Fibroblast of villous mesenchyme (primary cell): ENCODE measurements at regions not wholly inside any gene's neighbourhood (a gene's known extent, or its start where the extent isn't known, plus 50 kb on each side); places are given as distances from the start of the nearest gene placed in this dataset.
"Not testable (repeated sequence)": the region's sequence is repeated elsewhere in the genome, so short reads cannot be mapped to it uniquely, and the experiment has no call there.

Experiments
- DNase-seq: peaks from one replicate; pipeline ENCODE4 v3.0.0-alpha.2; 2010; ENCODE audit warnings: low read depth
- H3K4me3 ChIP-seq: 2 replicates; pipeline ENCODE4 v1.5.1; 2011; ENCODE audit warnings: low read depth, mild to moderate bottlenecking, low read length
- CTCF ChIP-seq: IDR thresholded peaks from 2 replicates; pipeline ENCODE4 v1.5.1; 2012; ENCODE audit warnings: low read depth, mild to moderate bottlenecking, low read length; ENCODE audit not compliant: insufficient read depth

GRCh38 chr5:25975885-25976284, 1062.5 kb downstream of the CDH9 start:
- TF ChIP-seq CTCF, result no peak
- DNase-seq, result no peak
- no peak overlapping the region for H3K4me3 ChIP-seq

- H3K4me3 ChIP-seq, result no peak overlapping the region
- no peak for TF ChIP-seq CTCF
- DNase-seq, result no peak
Observed at GRCh38 chr5:25974451-25974850, 1063.9 kb downstream of the CDH9 start.

- no peak for DNase-seq
- no peak for TF ChIP-seq CTCF
- no peak overlapping the region for H3K4me3 ChIP-seq
Observed at GRCh38 chr5:25970906-25971489, 1067.4 kb downstream of the CDH9 start.

GRCh38 chr5:25969042-25969441, 1069.3 kb downstream of the CDH9 start:
- not testable (repeated sequence) for H3K4me3 ChIP-seq, DNase-seq

- no peak overlapping the region for H3K4me3 ChIP-seq
- no peak for TF ChIP-seq CTCF
- DNase-seq, result no peak
Observed at GRCh38 chr5:25964009-25964372, 1074.4 kb downstream of the CDH9 start.

- no peak for DNase-seq
- TF ChIP-seq CTCF, result no peak
- no peak overlapping the region for H3K4me3 ChIP-seq
Observed at GRCh38 chr5:25963251-25964008, 1075.0 kb downstream of the CDH9 start.

- no peak for TF ChIP-seq CTCF
- no peak for DNase-seq
- H3K4me3 ChIP-seq, result no peak overlapping the region
Observed at GRCh38 chr5:25955337-25955736, 1083.0 kb downstream of the CDH9 start.
